IMR-90 (cell line): ENCODE measurements at regions not wholly inside any gene's neighbourhood (a gene's known extent, or its start where the extent isn't known, plus 50 kb on each side); places are given as distances from the start of the nearest gene placed in this dataset.

Experiments
- ATAC-seq: fragments of 200-7000 bp; cut with Tn5 transposase; 2 replicates; pipeline ENCODE4 v1.9.1; 2020; ENCODE audit warnings: low read depth, mild to moderate bottlenecking, moderate library complexity
- BruUV-seq: library from RNA; stranded (reverse); fragments of 400-500 nt; replicated peaks from 2 replicates; lab custom pipeline; 2021; lab: Mats Ljungman, UMichigan
- CTCF ChIA-PET: fragments of 300-600 bp; formaldehyde crosslinking; extraction: SDS; loops from one replicate; lab custom pipeline; 2021; ENCODE audit warnings: antibody characterized with exemption; lab: Yijun Ruan, JAX
- POLR2A ChIA-PET: fragments of 300-600 bp; sonication (Branson Sonifier 250); formaldehyde crosslinking; loops from one replicate; lab custom pipeline; 2022; ENCODE audit warnings: antibody characterized with exemption; ENCODE audit not compliant: unreplicated experiment; lab: Charles Lee
- DNase-seq: peaks from one replicate; pipeline ENCODE4 v3.0.0; 2013
- H2AFZ ChIP-seq: replicated peaks from 2 replicates; pipeline ENCODE3; 2013; ENCODE audit warnings: low read length, mild to moderate bottlenecking; ENCODE audit not compliant: poor library complexity
- H2AK5ac ChIP-seq: 2 replicates; pipeline ENCODE4 v1.6.1; 2013; ENCODE audit warnings: low read depth, low read length, inconsistent platforms
- H2AK9ac ChIP-seq: replicated peaks from 2 replicates; pipeline ENCODE3; 2013; ENCODE audit warnings: mild to moderate bottlenecking, low read depth, low read length, moderate library complexity; ENCODE audit not compliant: poor library complexity
- H2BK120ac ChIP-seq: 2 replicates; pipeline ENCODE4 v1.6.1; 2013; ENCODE audit warnings: low read depth, low read length, inconsistent platforms
- H2BK15ac ChIP-seq: 3 replicates; pipeline ENCODE4 v1.6.1; 2013; ENCODE audit warnings: low read depth, low read length, inconsistent platforms
- H2BK20ac ChIP-seq: 2 replicates; pipeline ENCODE4 v1.6.1; 2013; ENCODE audit warnings: low read depth, mild to moderate bottlenecking, inconsistent platforms, low read length, moderate library complexity
- H2BK5ac ChIP-seq: 2 replicates; pipeline ENCODE4 v1.6.1; 2013; ENCODE audit warnings: mild to moderate bottlenecking, low read depth, low read length, inconsistent platforms; ENCODE audit not compliant: poor library complexity, severe bottlenecking
- H3K14ac ChIP-seq: replicated peaks from 2 replicates; pipeline ENCODE4 v1.6.1; 2013; ENCODE audit warnings: low read depth, low read length, inconsistent platforms
- H3K18ac ChIP-seq: 2 replicates; pipeline ENCODE4 v1.6.1; 2013; ENCODE audit warnings: low read depth, low read length, control low read depth
- H3K23ac ChIP-seq: 2 replicates; pipeline ENCODE4 v1.6.1; 2013; ENCODE audit warnings: low read depth, low read length, inconsistent platforms
- H3K27ac ChIP-seq: 2 replicates; pipeline ENCODE4 v1.5.1; 2013; ENCODE audit warnings: mild to moderate bottlenecking, control low read depth, low read length; ENCODE audit not compliant: insufficient read depth
- H3K27me3 ChIP-seq: 2 replicates; pipeline ENCODE4 v1.6.1; 2013; ENCODE audit warnings: low read length; ENCODE audit not compliant: control insufficient read depth, insufficient read depth
- H3K36me3 ChIP-seq: 2 replicates; pipeline ENCODE4 v1.6.1; 2013; ENCODE audit warnings: low read length, mixed read lengths; ENCODE audit not compliant: control insufficient read depth, insufficient read depth
- H3K4ac ChIP-seq: 2 replicates; pipeline ENCODE4 v1.6.1; 2013; ENCODE audit warnings: low read depth, low read length, inconsistent platforms
- H3K4me1 ChIP-seq: 2 replicates; pipeline ENCODE4 v1.6.1; 2013; ENCODE audit warnings: low read length, mixed read lengths; ENCODE audit not compliant: control insufficient read depth, insufficient read depth
- H3K4me2 ChIP-seq: 2 replicates; pipeline ENCODE4 v1.6.1; 2013; ENCODE audit warnings: low read depth, mild to moderate bottlenecking, control low read depth, low read length, moderate library complexity
- H3K4me3 ChIP-seq: 2 replicates; pipeline ENCODE4 v1.5.1; 2013; ENCODE audit warnings: low read depth, mild to moderate bottlenecking, control low read depth, low read length, moderate library complexity; ENCODE audit not compliant: insufficient read depth
- H3K56ac ChIP-seq: 2 replicates; pipeline ENCODE4 v1.6.1; 2013; ENCODE audit warnings: low read length, inconsistent platforms; ENCODE audit not compliant: insufficient read depth; ENCODE audit errors: extremely low read depth
- H3K79me1 ChIP-seq, 2 experiments: 2 replicates each; pipeline ENCODE4 v1.6.1; 2013; ENCODE audit warnings: low read length in 2 of 2, inconsistent platforms in 1 of 2, low read depth in 1 of 2
- H3K9ac ChIP-seq: 2 replicates; pipeline ENCODE4 v1.6.1; 2013; ENCODE audit warnings: low read depth, low read length, control low read depth
- H3K9me1 ChIP-seq: 2 replicates; pipeline ENCODE4 v1.6.1; 2013; ENCODE audit warnings: low read length, inconsistent platforms; ENCODE audit not compliant: insufficient read depth
- H3K9me3 ChIP-seq: 2 replicates; pipeline ENCODE4 v1.6.1; 2013; ENCODE audit warnings: low read length; ENCODE audit not compliant: control insufficient read depth, insufficient read depth
- H4K20me1 ChIP-seq: 2 replicates; pipeline ENCODE4 v1.6.1; 2013; ENCODE audit warnings: low read length, inconsistent platforms; ENCODE audit not compliant: insufficient read depth
- H4K5ac ChIP-seq: 2 replicates; pipeline ENCODE4 v1.6.1; 2013; ENCODE audit warnings: mild to moderate bottlenecking, low read depth, low read length, control low read depth
- H4K8ac ChIP-seq, 2 experiments: 2 replicates each; pipeline ENCODE4 v1.6.1; 2013; ENCODE audit warnings: low read depth in 2 of 2, low read length in 2 of 2, control low read depth in 1 of 2, inconsistent platforms in 1 of 2
- H4K91ac ChIP-seq: 2 replicates; pipeline ENCODE4 v1.6.1; 2013; ENCODE audit warnings: low read depth, low read length, inconsistent platforms; ENCODE audit not compliant: insufficient read depth
- ELK1 ChIP-seq: fragments of 150-350 bp; IDR thresholded peaks from 2 replicates; pipeline ENCODE4 v1.6.1; 2016; ENCODE audit warnings: low read depth, mild to moderate bottlenecking, low read length, moderate library complexity, borderline replicate concordance
- MAFK ChIP-seq: IDR thresholded peaks from 2 replicates; pipeline ENCODE4 v1.6.1; 2012; ENCODE audit warnings: low read depth, low read length, improper control_type of control experiment
- MAZ ChIP-seq: IDR thresholded peaks from 2 replicates; pipeline ENCODE4 v1.6.1; 2012; ENCODE audit warnings: low read depth, mild to moderate bottlenecking, low read length, improper control_type of control experiment, moderate library complexity, borderline replicate concordance
- NFE2L2 ChIP-seq: fragments of 150-350 bp; IDR thresholded peaks from 2 replicates; pipeline ENCODE4 v1.6.1; 2016; ENCODE audit warnings: low read depth, mild to moderate bottlenecking, low read length
- RAD21 ChIP-seq: IDR thresholded peaks from 2 replicates; pipeline ENCODE4 v1.6.1; 2012; ENCODE audit warnings: low read length, improper control_type of control experiment
- RFX5 ChIP-seq: IDR thresholded peaks from 2 replicates; pipeline ENCODE4 v1.8.0; 2012; ENCODE audit warnings: low read depth, mild to moderate bottlenecking, low read length, moderate library complexity
- USF2 ChIP-seq: fragments of 150-350 bp; IDR thresholded peaks from 2 replicates; pipeline ENCODE4 v1.6.1; 2017; ENCODE audit warnings: mild to moderate bottlenecking, antibody characterized with exemption, low read length, low read depth
- WGBS, 2 experiments: methylation state at CpG; one replicate each; pipeline versions ENCODE4 v1.1.5 to v1.1.7; 2013; ENCODE audit warnings: missing lambda C conversion rate in 2 of 2; ENCODE audit not compliant: insufficient read length in 1 of 2; ENCODE audit errors: extremely low coverage in 2 of 2; 5-methylcytosine and 5-hydroxymethylcytosine counted together
- dilution Hi-C: fragments of 300-500 bp; cut with HindIII; formaldehyde crosslinking; loops from one replicate; pipeline ENCODE4 v1.14.3; 2018; ENCODE audit warnings: low sequenced_read_pairs; ENCODE audit not compliant: unreplicated experiment
- in situ Hi-C: fragments of 300-500 bp; cut with MboI; formaldehyde crosslinking; loops from 3 replicates; pipeline ENCODE4 v1.14.3; 2019; ENCODE audit warnings: low sequenced_read_pairs, inconsistent platforms, mixed read lengths
- intact Hi-C: fragments of 100-400 bp; cut with micrococcal nuclease; formaldehyde crosslinking; loops from 2 replicates; pipeline ENCODE4 v1.10.0; 2022

- H3K9me3 ChIP-seq: no peaks in the 10 kb centered on the region
- H2BK20ac ChIP-seq: no peak overlapping the region
- H2BK15ac ChIP-seq: no peak overlapping the region
- DNase-seq: peak; percentile 25
- no peak overlapping the region for H3K4me3 ChIP-seq
- no peak for TF ChIP-seq ELK1
- no peak for TF ChIP-seq USF2
- TF ChIP-seq RFX5: no peak
- no peak for TF ChIP-seq NFE2L2
- TF ChIP-seq MAZ: no peak
- TF ChIP-seq MAFK: no peak
- no peak for TF ChIP-seq RAD21
- ChIA-PET POLR2A (no interaction called here), CTCF (no interaction called here)
- no peak overlapping the region for H3K27ac ChIP-seq
- no peaks in the 10 kb centered on the region for H3K79me1 ChIP-seq
- no peaks in the 10 kb centered on the region for H3K4me1 ChIP-seq
- WGBS, 2 experiments: 89% methylated on average over 4 of the region's 5 CpGs; no CpG with 5 or more reads in 1 of the 2 experiments
- no peak overlapping the region for H3K23ac ChIP-seq
- no peaks in the 10 kb centered on the region for H4K20me1 ChIP-seq
- H3K4me2 ChIP-seq: no peak overlapping the region
- no peaks in the 10 kb centered on the region for H3K27me3 ChIP-seq
- no peak overlapping the region for H2AFZ ChIP-seq
- no peak overlapping the region for H4K91ac ChIP-seq
- dilution Hi-C loops: no loop called here
- no peak overlapping the region for H3K18ac ChIP-seq
- no peak overlapping the region for H4K5ac ChIP-seq
- in situ Hi-C loops: no loop called here
- H4K8ac ChIP-seq: no peak overlapping the region
- H3K4ac ChIP-seq: no peak overlapping the region
- H2AK5ac ChIP-seq: no peak overlapping the region
- ATAC-seq: no peak
- H3K9ac ChIP-seq: no peak overlapping the region
- BruUV-seq: no TSS peak
- H2AK9ac ChIP-seq: no peak overlapping the region
- H3K9me1 ChIP-seq: no peaks in the 10 kb centered on the region
- no peak overlapping the region for H2BK120ac ChIP-seq
- intact Hi-C loops: no loop called here
- H2BK5ac ChIP-seq: no peak overlapping the region
- H3K36me3 ChIP-seq: no peaks in the 10 kb centered on the region
- no peak overlapping the region for H3K56ac ChIP-seq
- H3K14ac ChIP-seq: no peak overlapping the region
These were observed 362.5 kb upstream of the NRP1 start for GRCh38 chr10:33697016-33697415.
